NT2/D1 (cell line): ENCODE measurements at regions not wholly inside any gene's neighbourhood (a gene's known extent, or its start where the extent isn't known, plus 50 kb on each side); places are given as distances from the start of the nearest gene placed in this dataset.

Experiments used
- DNase-seq: peaks from one replicate; pipeline ENCODE4 v3.0.0-alpha.2; 2011; ENCODE audit warnings: low read depth, low spot score
- H3K27me3 ChIP-seq: 2 replicates; pipeline ENCODE4 v1.6.0; 2011; ENCODE audit warnings: mild to moderate bottlenecking; ENCODE audit not compliant: insufficient read length, insufficient read depth
- H3K36me3 ChIP-seq: 2 replicates; pipeline ENCODE4 v1.6.1; 2011; ENCODE audit warnings: mild to moderate bottlenecking, low read length, mixed read lengths; ENCODE audit not compliant: insufficient read depth, insufficient read length
- H3K4me1 ChIP-seq: 2 replicates; pipeline ENCODE4 v1.5.1; 2011; ENCODE audit not compliant: insufficient read depth, insufficient read length
- H3K4me3 ChIP-seq: 2 replicates; pipeline ENCODE4 v1.5.1; 2011; ENCODE audit warnings: low read depth; ENCODE audit not compliant: insufficient read length
- H3K9ac ChIP-seq: 2 replicates; pipeline ENCODE4 v1.6.0; 2011; ENCODE audit warnings: low read depth; ENCODE audit not compliant: insufficient read length
- H3K9me3 ChIP-seq: 2 replicates; pipeline ENCODE4 v1.5.1; 2011; ENCODE audit warnings: mild to moderate bottlenecking, low read length; ENCODE audit not compliant: insufficient read depth
- SUZ12 ChIP-seq: IDR thresholded peaks from 2 replicates; pipeline ENCODE4 v1.6.1; 2011; ENCODE audit not compliant: insufficient read length, insufficient read depth; ENCODE audit errors: extremely low read depth
- YY1 ChIP-seq: IDR thresholded peaks from 2 replicates; pipeline ENCODE4 v1.6.1; 2011; ENCODE audit not compliant: insufficient read length, insufficient read depth
- ZNF274 ChIP-seq: IDR thresholded peaks from 2 replicates; pipeline ENCODE4 v1.6.1; 2011; ENCODE audit warnings: mild to moderate bottlenecking, low read depth, low read length

GRCh38 chr7:52700349-52700748 lies 335.1 kb upstream of the POM121L12 start:
- TF ChIP-seq SUZ12 (no peak), YY1 (no peak), ZNF274 (no peak)
- Histone ChIP-seq H3K27me3 (no peaks in the 10 kb centered on the region), H3K36me3 (no peaks in the 10 kb centered on the region), H3K9ac (no peak overlapping the region), H3K4me3 (no peak overlapping the region), H3K9me3 (no peaks in the 10 kb centered on the region; the same call in 1 of the 2 replicates), H3K4me1 (no peaks in the 10 kb centered on the region)
- DNase-seq = no peak

GRCh38 chr7:52695973-52696595 lies 339.3 kb upstream of the POM121L12 start:
- H3K9me3 ChIP-seq = no peaks in the 10 kb centered on the region; the same call in 1 of the 2 replicates
- H3K4me3 ChIP-seq = no peak overlapping the region
- H3K4me1 ChIP-seq = no peaks in the 10 kb centered on the region
- no peaks in the 10 kb centered on the region for H3K27me3 ChIP-seq
- no peaks in the 10 kb centered on the region for H3K36me3 ChIP-seq
- DNase-seq = peak; percentile 8
- TF ChIP-seq SUZ12 (no peak), ZNF274 (no peak), YY1 (no peak)
- H3K9ac ChIP-seq = no peak overlapping the region

- H3K9me3 ChIP-seq = no peaks in the 10 kb centered on the region
Measured at GRCh38 chr7:52691257-52691656, 344.2 kb upstream of the POM121L12 start.

GRCh38 chr7:52689912-52690311 lies 345.5 kb upstream of the POM121L12 start:
- H3K9me3 ChIP-seq = no peaks in the 10 kb centered on the region
- no peaks in the 10 kb centered on the region for H3K36me3 ChIP-seq
- no peak overlapping the region for H3K9ac ChIP-seq
- TF ChIP-seq YY1 (no peak), SUZ12 (no peak), ZNF274 (no peak)
- no peak for DNase-seq
- H3K27me3 ChIP-seq = no peaks in the 10 kb centered on the region
- H3K4me1 ChIP-seq = no peaks in the 10 kb centered on the region
- no peak overlapping the region for H3K4me3 ChIP-seq

More at GRCh38 chr7:52691257-52691656, 344.2 kb upstream of the POM121L12 start:
- H3K4me3 ChIP-seq = no peak overlapping the region
- TF ChIP-seq YY1 (no peak), ZNF274 (no peak), SUZ12 (no peak)
- no peaks in the 10 kb centered on the region for H3K36me3 ChIP-seq
- H3K4me1 ChIP-seq = no peaks in the 10 kb centered on the region
- no peaks in the 10 kb centered on the region for H3K27me3 ChIP-seq
- DNase-seq = no peak
- no peak overlapping the region for H3K9ac ChIP-seq

GRCh38 chr7:52685333-52685732 lies 350.1 kb upstream of the POM121L12 start:
- Histone ChIP-seq H3K27me3 (no peaks in the 10 kb centered on the region), H3K9me3 (no peaks in the 10 kb centered on the region), H3K9ac (no peak overlapping the region), H3K4me1 (no peaks in the 10 kb centered on the region), H3K4me3 (no peak overlapping the region), H3K36me3 (no peaks in the 10 kb centered on the region)
- no peak for DNase-seq
- TF ChIP-seq SUZ12 (no peak), YY1 (no peak)

GRCh38 chr7:52684388-52684787 lies 351.0 kb upstream of the POM121L12 start:
- Histone ChIP-seq H3K9me3 (no peaks in the 10 kb centered on the region), H3K27me3 (no peaks in the 10 kb centered on the region), H3K36me3 (no peaks in the 10 kb centered on the region), H3K9ac (no peak overlapping the region), H3K4me3 (no peak overlapping the region), H3K4me1 (no peaks in the 10 kb centered on the region)
- no peak for DNase-seq
- TF ChIP-seq SUZ12 (no peak), YY1 (no peak)

- H3K9me3 ChIP-seq = 0 out of 2 replicates have a peak, but pooled peaks cover 7% of the 10 kb centered on the region
- no peak overlapping the region for H3K9ac ChIP-seq
- DNase-seq = no peak
- H3K4me3 ChIP-seq = no peak overlapping the region
- no peaks in the 10 kb centered on the region for H3K36me3 ChIP-seq
- no peak for TF ChIP-seq SUZ12
- no peak for TF ChIP-seq YY1
- TF ChIP-seq ZNF274 = no peak
- no peaks in the 10 kb centered on the region for H3K4me1 ChIP-seq
- H3K27me3 ChIP-seq = no peaks in the 10 kb centered on the region
Measured at GRCh38 chr7:52682993-52683392, 352.4 kb upstream of the POM121L12 start.
